ENCODE measurements at regions not wholly inside any gene's neighbourhood (a gene's known extent, or its start where the extent isn't known, plus 50 kb on each side); places are given as distances from the start of the nearest gene placed in this dataset.

DNA sequence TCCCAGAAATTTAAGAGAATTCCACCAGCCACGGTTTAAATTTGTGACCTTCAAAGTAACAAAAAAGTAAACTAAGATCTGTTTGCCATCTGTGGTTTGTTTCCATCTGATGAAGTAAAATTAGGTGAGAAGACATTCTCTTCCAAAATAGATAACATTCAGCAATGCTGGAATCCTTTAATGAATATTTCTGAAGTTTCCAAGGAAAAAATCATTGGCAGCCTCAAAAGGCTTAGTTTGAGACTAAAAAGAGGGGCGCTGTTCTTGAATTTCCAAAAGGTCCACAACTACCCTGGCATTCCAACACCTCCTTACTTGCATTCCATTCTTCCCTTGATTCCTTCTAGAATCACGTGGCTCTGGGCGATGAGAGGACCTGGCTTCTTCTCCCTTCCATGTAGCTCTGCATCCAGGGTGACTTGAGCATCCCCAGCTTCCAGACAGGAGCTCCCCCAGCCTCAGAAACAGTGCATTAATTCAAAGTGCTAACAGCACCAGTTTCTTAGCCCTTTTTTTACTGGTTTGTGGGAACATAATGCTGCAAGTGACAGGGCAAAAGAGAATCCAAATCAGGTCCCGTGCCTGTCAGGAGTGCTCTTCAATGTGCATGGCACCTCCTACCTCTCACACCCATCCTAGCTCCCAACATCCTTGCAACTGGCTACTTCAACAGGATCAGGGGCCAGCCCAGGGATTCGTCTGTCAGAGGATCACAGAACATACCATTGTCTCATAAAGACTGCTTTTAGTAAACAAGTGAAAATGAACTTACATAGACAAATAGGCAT is 191.5 kb upstream of the S1PR3 start:
- no peak for DNase-seq

DNA sequence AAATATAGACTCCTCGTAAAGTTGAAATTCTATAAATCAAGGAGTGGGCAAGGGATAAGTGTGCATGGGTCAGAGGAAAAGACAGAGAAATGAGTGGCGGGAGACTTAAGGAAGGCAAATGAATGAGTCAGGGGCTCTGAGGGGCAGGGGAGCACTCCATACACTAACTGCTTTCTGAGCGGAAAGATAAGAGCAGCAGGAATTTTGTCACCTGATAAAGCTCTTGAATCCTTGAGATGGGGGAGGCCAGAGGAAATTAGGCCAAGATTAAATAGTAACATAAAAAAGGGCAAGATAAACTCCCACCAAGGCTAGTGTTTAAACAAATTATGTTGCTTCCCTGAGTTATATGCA is 191.0 kb upstream of the S1PR3 start:
- DNase-seq, result no peak

DNA sequence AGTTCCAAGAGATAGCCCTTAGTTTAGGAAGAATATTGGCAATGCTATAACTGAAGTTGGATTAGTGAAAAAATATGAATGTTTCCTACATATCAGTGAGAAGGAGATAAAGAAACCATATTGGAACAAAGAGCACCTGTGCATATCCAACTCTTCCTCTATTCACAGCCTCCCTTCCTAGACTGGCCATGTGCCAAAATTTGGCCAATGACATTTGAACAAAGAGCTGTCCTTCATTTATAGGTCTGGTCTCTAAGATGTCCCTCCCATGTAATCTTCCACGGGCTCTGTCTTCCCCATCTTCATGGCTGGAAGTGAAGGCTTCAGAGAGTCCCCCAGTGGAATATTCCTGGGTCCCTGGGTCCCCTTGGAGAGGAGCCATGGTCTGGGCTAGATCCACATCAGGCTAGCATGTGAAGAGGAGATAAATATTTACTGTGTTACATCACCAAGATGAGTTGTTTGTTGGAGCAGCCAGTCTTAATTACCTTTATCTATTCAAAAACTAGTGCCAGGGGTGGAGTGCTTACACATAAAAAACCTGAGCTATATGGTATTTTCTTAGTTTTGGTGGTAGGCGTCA is 190.0 kb upstream of the S1PR3 start:
- DNase-seq, result no peak

DNA sequence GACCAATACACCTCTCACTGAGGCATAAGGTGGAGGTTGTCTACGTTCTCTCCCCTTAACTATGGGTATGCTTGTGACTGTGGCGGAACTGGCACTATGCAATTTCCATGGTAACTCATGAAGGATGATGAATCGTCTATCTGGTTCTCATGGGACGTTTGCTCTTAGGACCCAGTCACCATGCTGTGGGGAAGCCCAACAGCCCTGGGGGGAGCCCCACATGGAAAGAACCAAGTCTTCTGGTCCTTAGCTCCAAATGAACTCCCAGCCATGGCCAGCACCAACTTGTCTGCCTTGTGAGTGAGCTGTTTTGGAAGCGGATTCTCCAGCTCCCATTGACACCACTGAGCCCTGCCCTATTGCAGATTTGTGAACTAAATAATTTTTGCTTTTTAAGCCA is 188.7 kb upstream of the S1PR3 start:
- DNase-seq, result no peak

DNA sequence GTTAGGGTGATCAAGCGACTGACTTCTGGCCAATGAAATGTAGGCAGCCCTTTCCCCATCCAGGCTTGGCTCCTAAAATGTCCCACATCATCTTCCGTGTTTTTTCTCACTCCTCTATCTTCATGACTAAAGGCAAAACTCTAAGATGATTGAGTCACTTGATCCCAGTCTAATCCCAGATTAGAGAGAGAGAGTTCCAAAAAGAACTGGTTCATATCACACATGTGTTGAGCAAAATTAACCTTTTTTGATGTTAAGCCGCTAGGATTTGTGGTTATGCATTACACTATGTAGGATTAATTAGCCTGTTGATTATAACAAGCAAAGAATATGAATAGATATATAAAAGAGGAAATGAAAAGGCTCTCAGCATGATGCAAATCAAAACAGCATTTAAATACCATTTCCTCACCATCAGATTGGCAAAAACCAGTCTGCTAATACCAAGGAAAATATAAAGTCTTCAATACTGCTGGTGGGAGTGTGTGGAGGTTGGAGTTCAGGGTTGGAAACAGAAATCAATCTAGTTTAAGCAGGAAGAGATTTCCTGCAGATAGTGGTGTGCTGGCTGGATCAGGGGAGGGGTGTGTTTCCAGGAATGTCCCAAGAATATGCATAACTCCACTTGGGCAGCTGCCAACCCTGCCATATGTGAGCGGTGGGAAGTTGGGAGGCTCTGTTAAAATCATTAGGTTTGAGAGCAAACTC is 187.6 kb upstream of the S1PR3 start:
- no peak for DNase-seq

DNA sequence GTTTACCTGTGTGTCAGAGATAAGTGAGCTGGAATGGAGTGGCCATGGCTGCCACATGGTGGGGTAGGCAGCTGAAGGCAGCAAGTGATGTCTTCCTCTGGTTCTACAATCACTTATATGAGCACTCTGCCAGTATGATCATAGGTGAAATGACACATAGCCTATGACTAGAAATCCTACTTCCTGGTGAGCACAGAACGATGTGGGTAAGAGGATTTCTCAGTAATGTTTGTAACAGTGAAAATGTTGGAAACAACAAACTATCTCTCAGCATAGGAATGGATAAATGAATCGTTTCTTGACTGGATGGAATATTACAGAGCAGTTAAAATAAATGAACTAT is 187.0 kb upstream of the S1PR3 start:
- DNase-seq, result no peak

DNA sequence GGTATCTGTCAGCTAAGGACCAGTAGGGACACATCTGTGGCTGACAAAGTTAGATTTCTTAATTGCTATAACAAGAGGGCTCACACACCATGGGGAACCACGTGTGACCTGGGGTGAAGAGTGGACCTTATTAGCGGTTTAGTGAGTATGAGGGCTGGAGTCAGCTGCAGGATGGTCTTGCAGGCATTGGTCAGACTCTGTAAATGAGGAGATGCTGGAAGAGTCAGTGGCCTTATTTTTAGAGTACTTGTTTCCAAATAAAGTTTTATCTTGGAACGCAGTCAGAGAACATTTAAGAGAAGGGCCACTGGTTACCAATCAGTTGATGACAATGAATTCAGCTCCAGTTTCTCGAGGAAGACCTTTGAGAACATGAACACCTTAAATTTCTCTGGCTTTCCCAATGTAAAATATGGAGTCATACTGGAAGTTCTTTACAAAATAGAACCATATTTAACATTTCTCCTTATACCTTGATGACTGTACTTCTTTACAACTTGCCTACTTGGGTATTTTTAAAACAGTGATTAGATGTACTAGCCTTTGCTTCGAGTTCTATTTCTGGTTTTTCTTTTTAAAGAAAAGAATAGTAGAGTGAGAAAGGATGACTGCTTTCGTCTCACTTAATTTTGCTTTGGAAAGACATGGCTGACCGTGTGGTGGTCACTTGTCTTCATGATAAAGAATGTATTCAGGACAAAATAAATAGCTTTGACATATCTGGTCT is 185.9 kb upstream of the S1PR3 start:
- DNase-seq, result no peak

DNA sequence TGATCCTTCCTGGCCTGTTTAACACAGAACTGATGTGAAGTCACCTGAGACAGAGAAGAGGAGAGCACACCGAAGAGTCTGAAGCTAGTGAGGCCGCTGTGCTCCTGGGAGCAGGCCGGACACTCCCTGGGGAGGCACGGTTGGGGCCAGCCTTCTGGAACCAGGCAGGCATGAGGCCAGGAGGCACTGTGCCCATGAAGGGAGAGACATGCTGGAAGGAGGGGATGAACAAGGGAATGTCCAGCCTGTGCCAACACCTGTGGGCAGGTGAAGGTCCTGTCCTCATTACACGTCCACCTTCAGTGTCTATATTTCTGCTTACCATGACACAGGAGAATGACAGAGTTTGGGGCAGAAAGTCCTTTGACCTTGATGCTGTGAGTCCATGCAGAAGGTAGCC is 183.8 kb upstream of the S1PR3 start:
- DNase-seq, result no peak

DNA sequence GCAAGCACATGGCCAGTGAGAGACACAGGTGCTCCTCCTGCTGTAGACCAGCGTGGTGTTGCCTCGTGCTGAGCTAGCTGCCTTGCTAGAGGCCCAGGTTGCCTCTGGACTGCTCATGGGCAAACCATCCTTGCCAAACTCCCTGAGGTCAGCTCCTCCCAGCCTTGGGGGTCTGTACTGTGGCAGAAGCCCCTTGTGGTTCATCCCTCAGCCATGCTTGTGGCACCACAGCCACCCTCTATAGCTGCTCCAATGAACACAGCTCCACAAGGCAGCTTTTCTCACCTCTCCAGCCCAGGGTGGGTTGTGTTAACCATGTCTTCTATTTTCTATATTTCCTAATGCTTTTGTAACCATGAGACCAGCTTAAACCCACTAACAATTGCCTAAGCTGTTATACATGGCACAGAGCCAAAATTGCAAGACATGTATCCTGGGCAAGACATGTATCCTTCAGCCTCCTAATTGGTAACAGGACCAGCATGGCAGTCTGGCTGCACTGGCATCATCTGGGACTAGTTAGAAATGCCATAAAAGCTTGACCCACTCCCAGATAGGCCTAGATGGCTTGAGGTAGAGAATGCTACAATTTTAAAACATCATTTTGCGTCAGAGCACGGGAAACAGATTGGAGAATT is 183.1 kb upstream of the S1PR3 start:
- no peak for DNase-seq

DNA sequence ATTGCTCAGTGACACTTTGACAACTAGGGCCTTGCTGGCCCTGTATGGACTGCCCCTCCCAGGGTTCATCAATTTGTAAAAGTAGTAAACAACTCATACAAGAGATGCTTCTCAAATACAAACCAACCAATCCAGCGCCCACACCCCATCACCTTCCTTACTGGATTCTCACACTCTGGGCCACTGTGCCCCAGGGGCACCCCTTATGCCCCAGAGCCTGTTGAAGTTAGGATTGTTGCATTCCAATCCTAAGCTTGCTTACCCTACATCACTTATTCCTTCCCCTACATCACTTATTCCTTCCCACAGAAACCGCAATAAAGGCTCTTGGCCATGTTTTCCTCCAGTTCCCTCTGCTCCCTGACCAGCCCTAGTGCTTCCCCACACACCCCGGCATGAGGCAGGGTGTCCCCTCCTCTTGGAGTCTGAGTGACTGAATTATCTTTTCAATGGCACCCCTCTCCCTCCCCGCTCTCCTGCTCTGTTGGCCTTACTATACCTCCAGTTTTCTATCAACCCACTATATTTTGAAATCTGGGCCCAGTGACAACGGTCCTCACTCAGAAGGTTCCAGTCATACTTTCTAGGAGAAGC is 182.4 kb upstream of the S1PR3 start:
- DNase-seq, result no peak

DNA sequence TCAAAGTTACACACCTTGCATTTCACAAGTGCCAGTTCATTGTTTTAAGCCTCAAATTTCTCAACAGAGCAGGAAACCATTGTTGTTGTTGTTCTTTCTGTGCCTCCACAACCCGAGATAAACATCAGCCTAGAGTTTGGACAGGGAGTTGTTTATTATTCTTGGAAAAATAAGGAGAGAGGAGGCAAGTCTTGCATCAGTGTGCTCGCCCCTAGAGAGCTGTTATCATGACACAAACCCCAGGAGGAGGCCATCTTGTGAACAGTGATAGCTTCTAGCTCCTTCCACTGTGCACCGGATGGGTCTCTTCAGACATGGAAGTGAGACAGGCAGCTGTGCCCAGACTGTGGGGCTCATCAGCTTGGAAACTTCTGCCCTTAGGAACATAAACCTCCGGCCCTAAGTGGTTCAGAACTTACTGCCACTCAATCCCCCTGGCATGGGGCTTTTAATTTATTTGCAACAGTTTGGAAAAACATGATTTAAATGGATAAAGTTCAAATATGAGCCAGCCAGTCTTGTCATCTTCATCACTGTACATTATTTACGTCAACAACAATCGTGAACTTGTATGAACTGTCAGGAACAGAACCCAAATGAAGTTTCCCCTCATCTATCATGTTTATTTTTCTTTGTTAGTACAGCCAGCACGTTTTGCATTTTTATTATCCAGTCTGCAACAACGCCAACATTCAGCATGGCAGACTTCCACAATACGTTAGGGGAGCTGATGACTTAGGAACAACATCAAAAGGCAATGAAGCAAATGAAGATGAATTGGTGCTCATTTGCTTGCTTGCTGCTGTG is 181.7 kb upstream of the S1PR3 start:
- DNase-seq, result no peak

DNA sequence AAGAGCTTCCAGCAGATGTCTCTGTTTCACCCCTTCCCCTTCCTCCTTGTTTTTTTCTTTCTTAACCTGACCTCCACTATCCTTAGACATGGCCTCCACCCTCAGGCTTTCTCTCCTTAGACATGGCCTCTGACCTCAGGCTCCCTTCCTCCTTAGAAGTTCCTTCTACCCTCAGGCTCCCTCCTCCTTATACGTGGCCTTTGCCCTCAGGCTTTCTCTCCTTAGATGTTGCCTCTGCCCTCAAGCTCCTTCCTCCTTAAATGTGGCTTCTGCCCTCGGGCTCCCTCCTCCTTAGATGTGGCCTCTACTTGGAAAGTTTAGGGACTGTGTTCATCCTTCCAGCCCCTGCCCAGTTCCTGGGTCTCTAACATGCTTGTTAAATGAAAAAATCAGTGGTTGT is 180.4 kb upstream of the S1PR3 start:
- DNase-seq, result no peak

DNA sequence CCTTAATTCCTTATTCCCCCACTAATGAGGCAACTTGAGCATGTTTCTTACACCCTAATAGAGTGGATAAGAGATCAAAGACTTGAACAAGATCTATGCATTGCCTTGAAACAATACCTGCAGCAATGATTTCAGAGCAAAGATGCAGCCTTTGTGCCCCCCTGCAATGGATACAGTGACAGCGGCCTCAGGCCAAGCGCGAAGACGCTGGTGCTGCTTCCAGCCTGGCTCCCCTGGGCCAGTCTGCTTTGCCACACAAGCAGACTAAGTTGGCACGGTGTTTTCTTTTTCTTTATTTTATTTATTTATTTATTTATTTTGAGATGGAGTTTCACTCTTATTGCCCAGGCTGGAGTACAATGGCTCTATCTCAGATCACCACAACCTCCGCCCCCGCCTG is 179.8 kb upstream of the S1PR3 start:
- DNase-seq, result no peak

DNA sequence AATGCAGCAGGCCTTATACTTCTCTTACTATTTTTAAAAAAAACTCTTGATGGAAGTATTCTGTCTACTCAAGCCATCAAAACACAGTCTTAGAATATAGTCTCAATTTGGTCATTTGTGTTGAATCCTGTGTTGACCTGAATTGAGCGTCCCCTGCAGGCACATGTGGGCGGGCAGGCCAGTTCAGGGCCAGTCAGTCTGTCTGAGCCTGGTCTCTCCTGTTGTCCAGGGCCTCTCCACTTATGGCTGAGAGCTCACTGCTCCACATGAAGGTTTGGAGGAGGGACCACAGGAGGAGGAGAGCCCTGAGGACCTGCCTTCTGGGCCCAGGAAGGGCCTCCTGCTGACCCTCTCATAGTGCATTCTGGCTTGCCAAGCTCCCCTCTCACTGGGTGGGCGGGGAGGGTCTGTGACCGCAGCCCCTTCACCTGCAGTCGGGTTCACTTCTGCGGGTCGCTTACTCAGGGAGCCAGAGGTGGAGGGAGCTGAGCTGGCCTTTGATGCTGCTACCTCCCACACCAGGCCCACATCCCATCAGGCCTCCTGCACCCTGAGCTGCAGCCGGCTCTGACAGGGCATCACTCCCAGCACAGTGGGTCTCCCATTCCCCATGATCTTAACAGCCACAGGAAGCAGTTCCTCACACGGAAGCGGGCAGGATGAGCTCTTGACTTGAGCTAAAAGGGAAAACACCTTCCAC is 178.2 kb upstream of the S1PR3 start:
- no peak for DNase-seq

DNA sequence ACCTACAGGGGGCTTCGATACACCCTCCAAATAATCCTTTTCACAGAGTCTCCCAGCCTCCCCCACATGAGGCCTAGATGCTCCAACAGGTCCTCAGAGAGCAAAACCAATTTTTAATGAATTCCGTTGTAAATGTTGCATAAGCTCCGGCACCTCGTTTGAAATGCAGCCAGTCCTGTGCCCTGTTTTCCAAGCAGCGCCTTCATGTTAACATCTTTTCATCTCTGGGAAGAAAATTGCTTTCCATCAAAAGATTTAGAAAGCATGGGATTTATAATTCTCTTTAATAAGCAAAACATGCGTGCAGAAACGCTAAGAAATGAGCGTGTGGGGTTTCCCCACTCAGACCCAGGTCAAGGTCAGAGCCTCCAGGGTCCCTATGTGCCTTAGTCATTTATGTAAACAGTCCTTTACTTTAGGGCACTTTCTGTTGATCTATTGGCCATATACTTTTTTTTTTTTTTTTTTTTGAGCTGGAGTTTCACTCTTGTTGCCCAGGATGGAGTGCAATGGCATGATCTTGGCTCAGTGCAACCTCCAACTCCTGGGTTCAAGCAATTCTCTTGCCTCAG is 177.5 kb upstream of the S1PR3 start:
- DNase-seq, result no peak

DNA sequence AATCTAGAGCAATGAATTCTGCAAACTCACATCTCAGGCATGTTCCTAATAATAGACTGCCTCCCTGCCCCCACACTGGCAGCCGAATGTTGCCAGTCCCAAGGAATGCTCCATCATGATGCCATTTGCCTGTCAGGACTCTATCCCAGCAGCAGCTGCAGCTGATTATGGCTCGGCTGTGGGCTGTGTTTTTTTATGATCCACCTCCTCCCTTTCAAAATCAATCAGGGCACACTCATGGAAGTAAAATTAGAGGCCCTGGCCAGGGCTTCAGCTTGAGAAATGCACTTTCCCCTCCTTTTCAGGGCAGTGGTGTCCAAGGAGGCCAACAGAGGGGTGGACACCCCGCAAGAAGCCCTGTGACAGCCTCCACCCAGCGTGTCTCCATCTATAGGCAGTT is 176.7 kb upstream of the S1PR3 start:
- DNase-seq, result no peak

DNA sequence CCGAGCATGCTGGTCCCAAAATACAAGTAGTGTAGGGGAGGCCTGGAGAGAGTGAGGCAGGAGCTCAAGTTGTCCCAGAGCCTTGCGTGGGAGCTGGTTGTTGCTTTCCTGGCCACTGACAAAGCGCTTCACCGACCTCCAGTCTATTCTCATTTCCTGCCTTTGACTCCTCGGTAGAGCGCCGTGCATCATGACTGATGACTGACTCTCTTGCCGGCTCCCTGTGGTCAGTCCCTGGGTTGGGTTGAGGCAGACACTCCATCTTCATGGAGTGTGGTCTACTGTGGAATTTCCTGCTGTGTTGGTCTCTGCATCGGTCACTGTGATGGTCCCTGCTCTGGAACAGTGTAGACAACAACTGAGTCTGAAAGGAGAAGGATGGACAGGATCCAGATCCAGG is 175.1 kb upstream of the S1PR3 start:
- DNase-seq, result no peak

DNA sequence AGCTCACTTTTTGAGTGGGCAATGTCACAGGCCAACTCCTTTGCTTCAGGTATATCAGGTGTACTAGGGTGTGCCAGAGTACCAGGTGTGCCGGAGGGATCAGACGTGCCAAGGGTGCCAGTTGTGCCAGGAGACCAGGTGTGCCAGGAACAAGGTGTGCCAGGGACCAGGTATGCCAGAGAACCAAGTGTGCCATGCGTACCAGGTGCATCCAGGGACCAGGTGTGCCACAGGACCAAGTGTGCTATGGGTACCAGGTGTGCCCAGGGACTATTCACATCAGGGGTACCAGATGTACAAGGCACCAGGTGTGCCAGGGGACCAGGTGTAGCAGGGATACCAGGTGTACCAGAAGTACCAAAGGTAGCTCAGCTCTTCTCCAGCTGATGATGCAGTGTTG is 174.7 kb upstream of the S1PR3 start:
- DNase-seq, result no peak

DNA sequence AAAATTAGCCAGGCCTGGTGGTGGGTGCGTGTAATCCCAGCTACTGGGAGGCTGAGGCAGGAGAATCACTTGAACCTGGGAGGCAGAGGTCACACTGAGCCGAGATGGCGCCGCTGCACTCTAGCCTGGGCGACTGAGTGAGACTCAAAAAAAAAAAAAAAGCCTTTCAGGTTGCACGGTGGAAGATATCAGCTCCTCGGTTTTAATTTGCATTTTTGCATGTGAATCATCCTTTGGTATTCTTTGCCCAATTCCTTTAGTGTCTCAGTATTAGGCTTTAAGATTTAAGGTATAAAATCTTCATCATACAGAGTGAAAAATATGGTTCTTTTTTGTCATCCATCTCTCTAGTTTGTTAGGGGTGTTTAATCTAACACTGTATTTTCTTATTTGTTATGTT is 173.6 kb upstream of the S1PR3 start:
- no peak for DNase-seq

DNA sequence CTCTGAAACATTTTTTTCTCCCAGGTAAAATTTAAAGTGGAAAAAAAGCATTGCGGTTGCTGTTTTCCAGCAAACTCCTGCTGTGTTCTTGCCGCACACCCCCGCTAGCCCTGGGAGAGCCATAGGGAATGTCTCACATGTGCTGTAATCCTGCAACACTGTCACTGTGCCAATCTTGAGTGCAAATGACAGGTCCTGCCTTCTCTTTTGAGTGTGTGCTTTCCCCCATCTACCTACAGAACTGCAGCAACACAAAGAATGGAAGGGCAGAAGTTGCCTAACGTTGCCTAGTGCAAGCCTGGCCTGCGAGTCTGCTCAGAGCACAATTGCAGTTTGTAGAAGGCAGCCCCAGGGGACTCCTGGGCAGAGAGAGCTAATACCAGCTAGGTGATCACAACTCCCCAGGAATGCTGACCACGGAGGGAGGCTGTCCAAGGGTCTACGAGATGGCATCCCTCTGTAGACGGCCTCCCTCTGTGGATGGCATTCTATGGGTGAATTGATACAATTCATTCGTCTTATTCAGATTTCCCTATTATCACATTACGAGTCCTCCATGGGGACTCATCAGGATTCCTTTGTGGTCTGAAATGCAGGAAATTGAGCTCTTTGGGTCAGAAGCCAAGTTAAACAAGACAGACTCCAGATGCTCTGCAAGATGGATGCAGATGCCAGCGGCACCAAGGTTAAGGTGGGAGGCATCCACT is 172.6 kb upstream of the S1PR3 start:
- DNase-seq, result no peak

All from CD4-positive, alpha-beta T cell treated with Interleukin-10 for 1 hour (primary cell).